Sigmoid colon (tissue), 6 donors: ENCODE measurements at regions not wholly inside any gene's neighbourhood (a gene's known extent, or its start where the extent isn't known, plus 50 kb on each side); places are given as distances from the start of the nearest gene placed in this dataset.

Experiments used
- DNase-seq: peaks from one replicate; pipeline ENCODE4 v3.0.0-alpha.2; 2019
- H3K27ac ChIP-seq, 4 donors: fragments of 200-600 bp; sonication (generic); one replicate each; pipeline ENCODE4 v1.5.1; 2016 to 2019; ENCODE audit warnings: mild to moderate bottlenecking in 1 of 4
- H3K27me3 ChIP-seq, 3 donors: fragments of 200-600 bp; sonication (generic); one replicate each; pipeline ENCODE4 v1.5.1; 2019; ENCODE audit warnings: mild to moderate bottlenecking in 1 of 3
- H3K36me3 ChIP-seq, 4 donors: fragments of 200-600 bp; sonication (generic); one replicate each; pipeline ENCODE4 v1.5.1; 2016 to 2019
- H3K4me1 ChIP-seq, 4 donors: fragments of 200-600 bp; sonication (generic); one replicate each; pipeline ENCODE4 v1.5.1; 2017 to 2019
- H3K4me3 ChIP-seq, 4 donors: fragments of 200-600 bp; sonication (generic); one replicate each; pipeline ENCODE4 v1.5.1; 2017 to 2019; ENCODE audit warnings: mild to moderate bottlenecking in 2 of 4, moderate library complexity in 1 of 4
- H3K9me3 ChIP-seq, 4 donors: fragments of 200-600 bp in 3 of 4; sonication (generic) in 3 of 4; one replicate each; pipeline versions ENCODE4 v1.5.1 to v1.6.1; 2013 to 2019
- CTCF ChIP-seq, 4 experiments: fragments of 450-650 bp in 3 of 4; fragments of 200-600 bp in 1 of 4; IDR thresholded peaks; one replicate each; pipeline ENCODE4 v1.5.1; 2016 to 2019; ENCODE audit warnings: antibody characterized with exemption in 4 of 4, mild to moderate bottlenecking in 3 of 4, moderate library complexity in 2 of 4
- EP300 ChIP-seq, 4 donors: sonication (generic); formaldehyde crosslinking; IDR thresholded peaks; one replicate each; pipeline ENCODE4 v1.6.1; 2017; ENCODE audit warnings: antibody characterized with exemption in 4 of 4
- POLR2A ChIP-seq, 2 donors: fragments of 450-650 bp; IDR thresholded peaks; one replicate each; pipeline ENCODE4 v1.6.1; 2016; ENCODE audit warnings: antibody characterized with exemption in 2 of 2, mild to moderate bottlenecking in 2 of 2, moderate library complexity in 2 of 2
- POLR2AphosphoS5 ChIP-seq, 4 donors: sonication (generic); formaldehyde crosslinking; IDR thresholded peaks; one replicate each; pipeline ENCODE4 v1.6.1; 2017; ENCODE audit warnings: antibody characterized with exemption in 4 of 4
- WGBS, 2 donors: extraction: QIAGEN DNeasy Blood & Tissue Kit; methylation state at CpG; one replicate each; pipeline ENCODE4 v1.1.7; 2013; 5-methylcytosine and 5-hydroxymethylcytosine counted together
- intact Hi-C: fragments of 100-400 bp; cut with DNase I; formaldehyde crosslinking; loops from one replicate; pipeline ENCODE4 v1.15.1; 2023
- donor health status: healthy with polysubstance abuse.
- donor health status: healthy.

GRCh38 chr3:66672830-66673229 lies 172.0 kb upstream of the LRIG1 start:
- no peak overlapping the region for H3K4me3 ChIP-seq
- DNase-seq, result no peak
- intact Hi-C loops, result no loop called here
- no peak for TF ChIP-seq POLR2A (IDR thresholded peaks at IDR 0.05)
- TF ChIP-seq EP300 (IDR thresholded peaks at IDR 0.05), result no peak
- TF ChIP-seq CTCF (IDR thresholded peaks at IDR 0.05), result no peak
- no peak for TF ChIP-seq POLR2AphosphoS5 (IDR thresholded peaks at IDR 0.05)
- peaks cover 0 to 3% (median 0%) of the 10 kb centered on the region in 4 donors for H3K9me3 ChIP-seq
- H3K4me1 ChIP-seq, result peaks cover 0 to 19% (median 0%) of the 10 kb centered on the region in 4 donors
- H3K36me3 ChIP-seq, result no peaks in the 10 kb centered on the region
- H3K27ac ChIP-seq, result no peak overlapping the region
- no peaks in the 10 kb centered on the region for H3K27me3 ChIP-seq

GRCh38 chr3:66673293-66673692 lies 172.5 kb upstream of the LRIG1 start:
- Histone ChIP-seq H3K27ac (no peak overlapping the region), H3K9me3 (peaks cover 0 to 3% (median 0%) of the 10 kb centered on the region in 4 donors), H3K4me3 (no peak overlapping the region), H3K36me3 (no peaks in the 10 kb centered on the region), H3K4me1 (peaks cover 0 to 19% (median 0%) of the 10 kb centered on the region in 4 donors), H3K27me3 (no peaks in the 10 kb centered on the region)
- intact Hi-C loops, result no loop called here
- DNase-seq, result no peak
- TF ChIP-seq POLR2A (IDR thresholded peaks at IDR 0.05) (no peak), CTCF (IDR thresholded peaks at IDR 0.05) (no peak), POLR2AphosphoS5 (IDR thresholded peaks at IDR 0.05) (no peak), EP300 (IDR thresholded peaks at IDR 0.05) (no peak)
- WGBS, 2 donors, result 73 to 87% methylated on average over 9 of the region's 9 CpGs

GRCh38 chr3:66675366-66675765 lies 174.5 kb upstream of the LRIG1 start:
- H3K4me1 ChIP-seq, result peaks cover 0 to 19% (median 0%) of the 10 kb centered on the region in 4 donors
- H3K4me3 ChIP-seq, result no peak overlapping the region
- H3K36me3 ChIP-seq, result no peaks in the 10 kb centered on the region
- no peak for DNase-seq
- whole genome bisulfite sequencing, 2 donors, result 84% methylated on average over 1 of the region's 1 CpG
- intact Hi-C loops, result loop anchor here (5.0 kb wide), 1 partner anchor 43 kb away; no protein-coding TSS in a partner anchor
- H3K27ac ChIP-seq, result no peak overlapping the region
- TF ChIP-seq EP300 (IDR thresholded peaks at IDR 0.05), result no peak
- TF ChIP-seq POLR2AphosphoS5 (IDR thresholded peaks at IDR 0.05), result no peak
- TF ChIP-seq CTCF (IDR thresholded peaks at IDR 0.05), result no peak
- no peak for TF ChIP-seq POLR2A (IDR thresholded peaks at IDR 0.05)
- no peaks in the 10 kb centered on the region for H3K27me3 ChIP-seq
- peaks cover 0 to 3% (median 0%) of the 10 kb centered on the region in 4 donors for H3K9me3 ChIP-seq

GRCh38 chr3:66692042-66692765 lies 191.4 kb upstream of the LRIG1 start:
- peak overlapping the region; percentile 56 to 83 (median 78) for H3K27ac ChIP-seq
- H3K9me3 ChIP-seq, result no peaks in the 10 kb centered on the region
- intact Hi-C loops, result loop anchor here (1.0 to 5.0 kb wide), 4 partner anchors 9 to 275 kb away; partner anchors contain the start of gene LRIG1
- peaks cover 0 to 48% (median 40%) of the 10 kb centered on the region in 4 donors for H3K4me1 ChIP-seq
- no peaks in the 10 kb centered on the region for H3K27me3 ChIP-seq
- no peak overlapping the region for H3K4me3 ChIP-seq
- no peaks in the 10 kb centered on the region for H3K36me3 ChIP-seq
- no peak for TF ChIP-seq POLR2A (IDR thresholded peaks at IDR 0.05)
- peak; percentile 86 to 94 (median 88) for TF ChIP-seq POLR2AphosphoS5 (IDR thresholded peaks at IDR 0.05)
- TF ChIP-seq CTCF (IDR thresholded peaks at IDR 0.05), result peak in 1 of 4 experiments; percentile 12
- TF ChIP-seq EP300 (IDR thresholded peaks at IDR 0.05), result peak in 3 of 4 donors; percentile 14 to 62 (median 43)
- 52 to 74% methylated on average over 5 of the region's 5 CpGs for WGBS, 2 donors
- no peak for DNase-seq
